ENCODE measurements at regions not wholly inside any gene's neighbourhood (a gene's known extent, or its start where the extent isn't known, plus 50 kb on each side); places are given as distances from the start of the nearest gene placed in this dataset.
"Not testable (repeated sequence)": the region's sequence is repeated elsewhere in the genome, so short reads cannot be mapped to it uniquely, and the experiment has no call there.

DNA sequence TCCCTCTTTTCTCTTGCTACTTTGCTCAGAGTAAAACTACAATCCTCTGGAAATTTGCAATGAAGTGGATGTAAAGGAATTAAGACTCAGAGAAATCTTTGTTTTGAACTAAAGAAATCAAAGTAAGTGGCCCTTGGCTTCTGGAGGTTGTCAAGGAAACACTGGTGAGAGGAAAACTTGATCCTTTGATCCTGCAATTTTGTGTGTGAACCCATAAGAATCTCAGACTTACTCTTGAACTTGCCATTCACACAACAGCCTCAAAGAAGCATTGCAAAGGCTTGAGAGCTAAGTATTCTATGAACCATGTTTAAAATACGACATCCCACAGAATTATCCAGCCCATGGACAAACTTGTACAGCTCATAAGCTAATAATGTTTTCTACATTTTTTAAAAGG is 827.5 kb downstream of the TAF11L14 start:
- no peak for DNase-seq (ENCODE audit: low read depth)

DNA sequence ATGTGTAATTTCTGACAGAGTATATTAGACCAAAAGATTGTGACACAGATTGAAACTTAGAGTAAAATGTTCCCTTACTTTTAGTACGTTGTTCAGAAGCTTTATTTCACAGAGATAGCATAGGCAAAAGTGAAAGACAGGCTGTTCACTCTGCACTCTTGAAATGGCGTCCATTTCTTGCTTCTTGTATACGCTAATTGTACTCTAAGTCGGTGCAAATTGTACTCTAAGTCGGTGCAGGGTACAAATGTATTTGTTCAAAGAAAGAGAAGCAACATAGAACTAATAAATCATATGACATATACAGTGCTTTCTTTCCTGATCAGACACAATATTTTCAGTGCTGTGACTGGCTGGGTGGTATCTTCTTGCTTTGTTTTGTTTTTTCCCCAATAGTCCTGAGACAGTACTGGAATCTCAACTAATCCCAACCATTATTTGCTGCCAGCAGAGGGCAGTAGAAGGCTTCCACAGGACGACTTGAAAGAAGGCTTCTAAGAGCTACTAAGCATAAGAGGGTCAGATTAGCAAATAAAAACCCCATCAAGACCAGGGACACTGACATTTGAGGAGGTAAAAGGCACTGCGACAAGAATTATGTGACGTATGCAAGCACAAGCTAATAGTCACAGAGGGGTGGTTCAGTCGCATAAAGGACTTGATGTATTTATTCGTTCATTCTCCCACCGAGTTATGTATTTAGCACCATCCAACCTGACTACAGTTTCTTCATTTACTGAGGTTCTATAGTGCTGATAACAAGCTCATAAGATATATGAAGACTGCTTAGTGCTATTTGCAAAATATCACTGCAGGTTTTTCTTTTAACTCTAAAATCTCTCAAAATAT is 831.8 kb downstream of the TAF11L14 start:
- DNase-seq (ENCODE audit: low read depth) = no peak

DNA sequence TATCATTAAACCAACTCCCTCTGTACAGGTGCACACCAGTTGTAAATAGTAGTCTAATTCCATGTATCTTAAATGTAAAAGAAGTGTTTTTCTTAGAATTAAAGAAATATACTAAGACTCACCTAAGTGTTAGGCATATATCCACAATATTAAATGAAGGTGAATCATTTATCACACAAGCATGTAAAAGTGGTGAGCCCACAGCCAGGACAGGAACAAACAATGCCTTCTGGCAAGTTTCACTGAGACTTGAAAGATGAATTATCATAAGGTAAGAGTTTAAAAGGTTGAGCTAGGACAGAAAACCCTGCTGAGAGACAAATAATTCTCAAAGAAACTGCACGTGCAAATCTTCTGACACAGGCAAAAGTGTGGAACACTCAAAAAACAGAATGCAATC is 832.5 kb downstream of the TAF11L14 start:
- DNase-seq (ENCODE audit: low read depth) = no peak

DNA sequence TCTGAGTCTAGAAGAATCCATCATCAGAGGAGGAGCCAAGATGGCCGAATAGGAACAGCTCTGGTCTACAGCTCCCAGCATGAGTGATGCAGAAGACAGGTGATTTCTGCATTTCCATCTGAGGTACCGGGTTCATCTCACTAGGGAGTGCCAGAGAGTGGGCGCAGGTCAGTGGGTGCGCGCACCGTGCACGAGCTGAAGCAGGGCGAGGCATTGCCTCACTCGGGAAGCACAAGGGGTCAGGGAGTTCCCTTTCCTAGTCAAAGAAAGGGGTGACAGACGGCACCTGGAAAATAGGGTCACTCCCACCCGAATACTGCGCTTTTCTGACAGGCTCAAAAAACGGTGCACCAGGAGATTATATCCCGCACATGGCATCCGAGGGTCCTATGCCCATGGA is 837.5 kb downstream of the TAF11L14 start:
- DNase-seq (ENCODE audit: low read depth) = not testable (repeated sequence)

DNA sequence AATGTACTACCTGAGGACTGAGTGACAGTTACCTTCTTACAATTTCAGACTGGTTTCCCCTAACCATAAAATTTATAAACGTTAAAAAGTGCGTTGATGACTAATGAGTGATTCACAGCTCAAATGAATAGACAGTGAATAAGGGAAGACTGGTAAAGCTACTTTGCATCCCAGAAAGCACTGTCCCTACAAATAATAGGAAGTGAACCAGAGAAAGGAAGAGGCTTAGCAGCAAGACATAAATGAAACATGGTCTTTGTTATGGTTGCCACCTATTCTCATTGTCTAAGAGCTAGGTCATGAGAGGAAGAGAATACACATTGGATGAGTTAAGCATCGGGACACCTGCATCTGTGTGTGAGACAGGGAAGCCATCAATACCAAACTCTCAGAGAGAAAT is 849.2 kb downstream of the TAF11L14 start:
- DNase-seq (ENCODE audit: low read depth) = no peak

DNA sequence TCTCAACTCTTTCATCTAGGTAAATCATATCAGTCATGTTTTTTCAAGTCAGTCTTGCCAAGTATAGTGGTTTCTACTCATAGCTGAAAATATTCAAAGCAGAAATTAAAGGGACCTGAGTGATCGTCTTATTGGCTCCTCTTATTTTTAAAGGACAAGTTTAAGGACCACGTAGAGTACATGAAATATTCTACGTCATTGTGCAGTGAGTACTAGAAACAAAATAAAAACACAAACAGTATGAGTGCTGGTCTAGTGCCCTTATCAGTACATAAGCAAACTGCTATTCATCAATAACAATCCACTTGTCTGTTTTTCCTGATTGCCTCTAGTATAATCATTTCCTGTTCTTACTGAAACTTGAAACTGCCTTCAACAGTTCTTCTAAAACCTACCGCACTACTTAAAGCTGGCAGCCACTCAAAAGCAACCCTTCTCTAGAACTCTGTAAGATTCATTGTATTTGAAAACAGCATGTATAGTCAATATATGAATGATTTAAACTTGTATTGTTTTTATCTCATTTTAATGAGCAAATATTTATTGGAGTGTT is 853.7 kb downstream of the TAF11L14 start:
- no peak for DNase-seq (ENCODE audit: low read depth)

DNA sequence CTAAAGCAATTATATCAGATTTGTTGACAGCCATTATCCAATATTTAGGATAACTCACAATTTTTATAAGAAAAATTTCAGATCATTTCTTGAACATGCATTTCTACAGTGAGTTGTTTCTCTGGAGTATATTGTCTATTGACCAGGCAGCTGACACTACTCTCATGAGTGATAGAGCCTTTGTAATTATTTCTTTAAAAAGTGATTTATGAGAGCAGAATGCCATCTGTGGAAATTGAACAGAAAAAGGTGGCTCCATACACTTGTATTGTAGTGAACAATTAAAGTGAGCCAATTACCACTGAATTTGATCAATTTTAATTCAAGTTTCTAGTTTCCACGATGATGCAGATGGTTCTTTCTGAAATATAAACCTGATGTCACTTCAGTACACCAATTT is 855.4 kb downstream of the TAF11L14 start:
- no peak for DNase-seq (ENCODE audit: low read depth)

DNA sequence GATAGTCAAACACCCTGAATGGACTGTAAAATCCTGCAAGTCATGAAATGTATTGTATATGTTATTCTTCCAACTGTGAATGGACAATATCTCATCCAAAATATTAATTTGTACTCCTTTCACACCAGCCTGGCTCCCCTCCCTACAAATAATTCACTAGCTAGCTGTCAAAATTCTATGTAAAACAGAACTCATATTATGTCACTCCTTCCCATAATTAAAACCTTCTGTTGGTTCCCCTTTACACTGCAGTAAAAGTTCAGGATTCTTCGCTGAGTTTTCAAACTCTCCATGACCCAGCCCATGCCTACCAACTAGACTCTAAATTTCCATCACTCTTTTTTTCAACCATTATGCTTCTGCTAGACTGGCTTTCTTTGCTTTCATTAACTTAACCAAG is 857.1 kb downstream of the TAF11L14 start:
- DNase-seq (ENCODE audit: low read depth) = no peak

DNA sequence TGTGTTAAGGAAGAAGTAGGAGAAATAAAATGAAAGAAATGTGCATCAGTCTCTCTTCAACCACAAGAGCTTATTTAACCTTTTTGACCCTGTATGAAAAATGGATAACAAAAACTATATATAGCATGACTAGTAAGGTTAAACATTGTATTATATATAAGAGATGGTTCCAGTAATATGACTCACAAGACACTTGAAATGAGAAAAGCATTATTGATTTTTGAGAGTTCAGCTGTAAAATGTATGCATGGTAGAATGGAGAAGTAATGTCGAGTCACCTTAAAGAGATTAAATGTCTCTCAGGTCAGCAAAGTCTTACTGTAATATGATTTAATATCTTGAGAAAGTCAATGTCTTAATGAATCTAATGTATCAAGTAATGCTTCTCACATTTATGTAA is 860.9 kb downstream of the TAF11L14 start:
- no peak for DNase-seq (ENCODE audit: low read depth)

DNA sequence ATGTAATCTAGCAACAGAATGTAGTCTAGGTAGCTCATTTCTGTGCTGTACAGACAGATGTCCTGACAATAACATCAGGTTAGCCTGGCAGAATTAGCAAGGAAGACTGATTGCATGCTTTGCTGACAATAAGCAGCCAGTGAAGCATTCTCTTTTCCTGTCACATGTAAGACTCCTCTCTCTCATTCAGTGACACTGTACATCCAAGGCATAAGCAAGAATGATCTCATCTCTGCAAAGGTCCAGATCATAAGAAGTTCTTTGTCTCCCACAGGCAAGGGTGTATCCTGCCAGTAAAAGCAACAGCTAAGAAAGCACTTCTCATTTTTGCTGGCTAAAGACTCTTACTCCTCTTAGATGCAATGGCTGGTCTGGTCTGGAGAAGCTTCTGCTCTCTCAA is 861.8 kb downstream of the TAF11L14 start:
- no peak for DNase-seq (ENCODE audit: low read depth)

DNA sequence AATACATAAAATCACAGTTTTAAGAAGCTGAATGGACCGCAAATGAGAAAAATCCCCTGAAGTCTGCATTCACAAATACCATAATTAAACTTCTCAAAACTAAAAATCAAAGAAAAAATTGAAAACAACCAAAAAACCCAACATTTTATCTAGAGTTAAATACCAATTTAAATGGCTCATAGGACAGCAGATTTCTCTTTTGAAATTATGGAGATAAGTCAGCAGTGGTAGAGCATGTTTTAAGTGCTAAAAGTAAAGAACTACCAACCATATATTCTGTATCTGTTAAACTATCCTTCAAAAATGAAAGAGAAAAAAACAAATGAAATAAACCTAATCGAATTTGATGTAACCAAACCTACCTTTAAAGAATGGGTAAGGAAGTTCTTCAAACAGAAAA is 862.8 kb downstream of the TAF11L14 start:
- no peak for DNase-seq (ENCODE audit: low read depth)

DNA sequence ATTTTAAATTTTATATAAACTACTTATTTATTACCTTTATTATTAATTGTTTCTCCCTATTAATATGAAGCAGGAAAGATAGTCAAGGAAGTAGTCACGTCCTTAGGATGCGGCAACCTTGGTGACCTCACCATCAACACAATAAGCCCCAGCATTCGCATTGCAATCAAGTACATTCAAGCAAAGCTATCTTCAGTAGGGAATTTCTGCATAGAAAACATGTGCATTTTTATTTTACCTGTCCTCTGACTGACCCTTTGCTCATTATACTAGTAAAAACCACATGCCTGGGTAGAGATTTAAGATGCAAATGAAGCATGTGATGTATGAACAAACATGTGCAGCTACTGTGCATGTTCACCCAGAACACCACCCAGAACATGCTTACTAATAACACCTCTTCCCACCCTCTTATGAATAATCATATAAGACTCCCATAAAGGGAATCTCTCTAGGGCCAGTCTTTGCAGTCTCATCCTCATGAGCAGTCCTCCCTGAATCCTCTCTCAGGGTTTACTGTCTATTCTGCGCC is 869.6 kb downstream of the TAF11L14 start:
- DNase-seq (ENCODE audit: low read depth) = no peak

DNA sequence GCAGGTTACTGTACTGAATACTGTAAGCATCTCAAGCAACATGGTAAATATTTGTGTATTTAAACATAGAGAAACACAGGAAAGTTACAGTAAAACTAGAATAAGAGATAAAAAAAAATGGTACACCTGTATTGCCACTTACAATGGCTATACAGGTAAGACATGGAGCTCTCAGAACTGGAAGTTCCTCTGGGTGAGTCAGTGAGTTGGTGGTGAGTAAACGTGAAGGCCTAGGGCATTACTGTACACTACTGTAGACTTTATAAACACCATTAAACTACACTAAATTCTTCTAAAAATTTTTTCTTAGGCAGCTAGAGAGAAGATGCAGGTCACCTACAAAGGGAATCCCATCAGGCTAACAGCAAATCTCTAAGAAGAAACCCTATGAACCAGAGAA is 872.9 kb downstream of the TAF11L14 start:
- DNase-seq (ENCODE audit: low read depth) = no peak

DNA sequence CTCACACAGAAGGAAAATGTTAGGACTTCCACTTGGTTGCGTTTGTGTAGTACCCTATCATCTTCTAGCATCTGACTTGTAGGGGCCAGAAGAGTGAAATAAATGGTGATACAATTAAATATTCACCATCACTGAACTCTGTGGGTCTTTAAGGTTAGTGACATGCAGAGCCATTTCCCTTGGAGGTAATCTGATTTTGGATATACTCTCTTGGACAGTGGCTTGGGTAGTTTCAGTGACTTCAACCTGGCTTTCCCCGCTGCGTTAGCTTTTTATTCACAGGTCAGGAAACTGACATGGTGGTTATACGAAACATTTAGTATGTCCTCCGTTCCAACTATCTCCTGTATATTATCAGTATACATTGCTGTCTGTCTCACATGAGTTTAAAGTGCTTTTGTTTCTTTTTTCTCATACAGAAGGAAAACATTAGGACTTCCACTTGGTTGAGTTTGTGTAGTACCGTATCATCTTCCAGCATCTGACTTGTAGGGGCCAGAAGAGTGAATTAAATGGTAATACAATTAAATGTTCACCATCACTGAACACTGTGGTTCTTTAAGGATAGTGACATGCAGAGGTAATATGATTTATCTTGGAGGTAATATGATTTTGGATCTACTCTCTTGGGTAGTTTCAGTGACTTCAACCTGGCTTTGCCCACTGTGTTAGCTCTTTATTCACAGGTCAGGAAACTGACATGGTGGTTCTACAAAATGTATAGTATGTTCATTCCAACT is 883.6 kb downstream of the TAF11L14 start:
- DNase-seq (ENCODE audit: low read depth) = no peak

DNA sequence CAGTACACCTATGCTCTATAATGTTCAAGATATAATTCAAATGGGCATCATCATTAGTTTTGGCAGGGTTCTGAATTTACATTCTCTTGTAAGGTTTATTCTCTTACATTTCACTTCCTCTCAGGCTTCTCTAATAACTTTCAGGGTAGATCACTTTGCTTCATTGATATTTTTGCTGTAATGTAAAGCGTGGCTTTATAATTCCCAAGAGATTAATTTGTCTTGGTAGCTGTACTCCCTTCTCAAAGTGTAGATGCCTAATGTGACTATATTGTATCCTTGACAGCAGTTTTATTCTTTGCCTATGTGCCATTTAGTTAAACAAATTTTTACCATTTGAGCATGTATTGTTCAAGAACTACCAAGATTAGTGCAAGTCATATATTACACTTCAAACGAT is 889.1 kb downstream of the TAF11L14 start:
- DNase-seq (ENCODE audit: low read depth) = no peak

DNA sequence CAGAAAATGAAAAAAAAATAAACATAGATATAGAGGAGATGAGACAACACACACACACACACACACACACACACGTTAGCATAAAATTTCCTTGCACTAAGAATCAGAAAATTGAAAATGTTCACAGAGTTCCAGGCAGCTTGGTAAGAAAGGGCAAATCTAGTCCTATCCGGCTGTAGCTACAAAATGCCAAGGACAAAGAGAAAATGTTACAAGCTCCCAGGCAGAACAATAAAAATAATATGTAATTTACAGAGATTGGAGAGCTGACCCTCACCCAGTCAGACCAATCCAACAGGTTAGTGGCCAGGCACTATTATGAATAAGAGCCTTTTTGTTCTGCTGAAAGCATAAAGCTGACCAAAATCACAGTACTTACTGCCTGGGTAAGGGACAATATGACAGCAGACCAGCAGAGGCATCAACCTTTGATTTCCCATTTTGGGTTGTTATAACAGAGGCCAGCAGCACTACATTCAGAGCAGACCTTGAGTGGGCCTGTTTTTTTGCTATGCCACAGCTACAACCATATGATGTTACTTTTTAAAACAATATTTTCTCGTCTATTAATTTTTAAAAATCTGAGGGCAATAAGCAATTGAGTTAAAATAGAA is 892.6 kb downstream of the TAF11L14 start:
- no peak for DNase-seq (ENCODE audit: low read depth)

DNA sequence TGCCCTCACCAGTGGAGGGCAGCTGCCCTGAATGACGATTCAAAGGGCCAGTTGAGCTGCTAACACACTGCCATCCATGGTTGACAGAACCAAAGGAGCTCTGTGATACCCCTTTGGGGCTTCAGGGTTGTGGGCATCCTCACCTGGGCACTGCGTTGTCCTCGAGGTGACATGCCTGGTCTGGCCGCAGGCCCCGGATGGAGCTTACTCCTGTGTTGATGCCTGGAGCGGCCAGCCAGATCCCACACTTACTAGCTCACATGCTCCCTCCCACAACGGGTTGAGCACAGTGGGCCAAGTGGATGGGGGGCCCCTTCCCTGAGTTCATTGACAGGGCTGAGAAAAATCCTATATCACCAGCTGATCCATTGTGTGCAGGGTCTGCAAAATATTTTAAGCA is 898.9 kb downstream of the TAF11L14 start:
- DNase-seq (ENCODE audit: low read depth) = no peak

DNA sequence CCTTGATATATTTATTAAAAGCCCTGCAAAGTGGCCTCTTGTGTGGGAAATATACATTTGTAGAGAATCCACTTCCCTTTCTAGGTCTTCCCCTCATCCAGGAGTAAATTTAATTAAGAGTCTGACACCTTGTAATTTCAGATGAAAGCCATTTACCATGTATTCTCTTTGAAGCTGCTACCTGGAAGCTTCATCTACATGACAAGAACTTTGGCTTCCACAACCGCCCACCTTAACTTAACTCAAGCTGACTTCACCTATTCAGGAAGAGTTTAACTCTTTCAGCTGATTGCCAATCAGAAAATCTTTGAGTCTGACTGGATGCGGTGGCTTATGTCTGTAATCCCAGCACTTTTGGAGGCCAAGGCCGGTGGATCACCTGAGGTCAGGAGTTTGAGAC is 899.9 kb downstream of the TAF11L14 start:
- no peak for DNase-seq (ENCODE audit: low read depth)

DNA sequence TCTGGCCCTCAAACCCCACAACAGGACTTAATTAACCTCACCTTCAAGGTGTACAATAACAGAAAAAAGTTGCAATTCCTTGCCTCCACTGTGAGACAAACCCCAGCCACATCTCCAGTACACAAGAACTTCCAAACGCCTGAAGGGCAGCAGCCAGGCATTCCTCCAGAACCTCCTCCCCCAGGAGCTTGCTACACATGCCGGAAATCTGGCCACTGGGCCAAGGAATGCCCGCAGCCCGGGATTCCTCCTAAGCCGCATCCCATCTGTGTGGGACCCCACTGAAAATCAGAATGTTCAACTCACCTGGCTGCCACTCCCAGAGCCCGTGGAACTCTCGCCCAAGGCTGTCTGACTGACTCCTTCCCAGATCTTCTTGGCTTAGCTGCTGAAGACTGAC is 901.5 kb downstream of the TAF11L14 start:
- DNase-seq (ENCODE audit: low read depth) = not testable (repeated sequence)

DNA sequence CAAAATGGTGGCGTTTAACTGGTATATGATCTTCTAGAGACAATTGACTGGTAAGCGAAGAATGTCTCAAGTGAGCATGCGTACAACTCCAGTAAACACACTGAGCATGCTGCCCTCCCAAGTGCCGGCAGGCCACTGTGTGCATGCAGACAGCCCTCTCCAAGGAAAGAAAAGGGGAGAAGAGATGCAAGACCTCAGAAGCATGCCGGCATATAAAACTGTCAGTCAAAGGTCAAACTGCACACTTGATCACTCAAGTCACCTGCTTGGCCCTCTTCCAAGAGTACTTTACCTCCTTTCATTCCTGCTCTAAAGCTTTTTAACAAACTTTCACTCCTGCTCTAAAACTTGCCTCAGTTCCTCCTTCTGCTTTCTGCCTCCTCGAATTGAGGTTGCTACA is 910.2 kb downstream of the TAF11L14 start:
- DNase-seq (ENCODE audit: low read depth) = no peak

DNA sequence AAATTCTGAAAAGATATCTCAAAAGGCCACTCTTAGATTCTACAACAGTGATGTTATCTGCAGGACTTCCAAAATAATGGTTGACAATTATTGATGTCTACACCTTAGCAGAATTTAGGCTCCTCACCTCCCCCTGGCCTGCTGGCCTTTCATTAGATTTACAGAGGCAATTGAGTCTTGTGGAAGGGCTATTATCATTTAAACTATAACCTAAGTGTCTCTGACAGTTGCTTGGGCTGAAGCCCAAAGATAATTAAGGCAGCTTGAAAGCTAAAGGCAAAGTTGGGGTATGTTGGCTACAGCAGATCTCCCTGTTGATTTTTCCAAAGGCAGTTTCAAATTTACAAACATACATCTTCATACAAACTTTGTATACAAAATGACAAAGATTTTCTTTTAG is 912.3 kb downstream of the TAF11L14 start:
- no peak for DNase-seq (ENCODE audit: low read depth)

DNA sequence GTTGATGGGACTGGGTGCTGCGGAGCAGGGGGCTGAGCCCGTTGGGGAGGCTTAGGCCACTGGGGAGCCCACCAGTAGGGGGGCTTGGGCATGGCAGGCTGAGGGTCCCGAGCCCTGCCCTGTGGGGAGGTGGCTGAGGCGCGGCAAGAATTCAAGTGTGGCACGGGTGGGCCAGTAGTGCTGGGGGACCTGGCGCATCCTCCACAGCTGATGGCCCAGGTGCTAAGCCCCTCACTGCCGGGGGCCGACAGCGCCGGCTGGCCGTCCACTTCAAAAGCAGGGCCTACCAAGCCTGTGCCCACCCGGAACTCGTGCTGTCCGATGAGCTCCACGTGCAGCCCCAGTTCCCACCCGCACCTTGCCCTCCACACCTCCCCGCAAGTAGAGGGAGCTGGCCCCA is 917.5 kb downstream of the TAF11L14 start:
- no peak for DNase-seq (ENCODE audit: low read depth)

DNA sequence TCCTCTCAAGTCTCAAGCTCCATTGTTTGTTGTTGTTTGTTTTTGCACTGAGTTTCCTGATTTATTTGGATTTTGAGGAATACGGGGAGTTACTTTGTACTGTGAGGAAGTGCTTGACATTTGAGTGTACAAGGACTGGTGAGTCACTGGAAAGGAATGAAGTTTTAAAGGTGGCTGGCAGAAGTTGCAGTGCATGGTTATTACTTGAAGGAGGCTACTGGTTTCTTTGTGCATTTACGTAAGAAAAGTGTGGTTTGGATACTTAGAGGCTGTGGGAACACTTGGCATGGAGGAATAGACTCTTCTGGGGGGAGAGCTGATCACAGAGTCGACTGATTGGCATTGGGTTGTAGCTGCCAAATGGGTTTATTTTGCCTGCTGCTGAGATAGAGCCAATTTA is 919.0 kb downstream of the TAF11L14 start:
- DNase-seq (ENCODE audit: low read depth) = no peak

Data from stimulated activated CD4-positive, alpha-beta T cell treated with anti-CD3 and anti-CD28 coated beads, Interleukin-2, amount 100 ng/mL, for 4 hours (primary cell).